GM18505 (cell line): ENCODE measurements at regions not wholly inside any gene's neighbourhood (a gene's known extent, or its start where the extent isn't known, plus 50 kb on each side); places are given as distances from the start of the nearest gene placed in this dataset.

Experiments
- ATAC-seq: cut with Tn5 transposase; IDR thresholded peaks from one replicate; pipeline ENCODE4 v1.9.1; 2021; ENCODE audit not compliant: unreplicated experiment
- POLR2A ChIP-seq: IDR thresholded peaks from 4 replicates; pipeline ENCODE4 v1.6.1; 2011; ENCODE audit warnings: borderline replicate concordance; ENCODE audit not compliant: insufficient read depth, insufficient read length; ENCODE audit errors: extremely low read depth

GRCh38 chr13:44764302-44764692 is 188.2 kb upstream of the TSC22D1 start:
- ATAC-seq, result no peak
- no peak for TF ChIP-seq POLR2A

GRCh38 chr13:44763615-44764301 is 187.6 kb upstream of the TSC22D1 start:
- ATAC-seq, result no peak
- TF ChIP-seq POLR2A, result no peak

GRCh38 chr13:44762911-44763310 is 186.8 kb upstream of the TSC22D1 start:
- ATAC-seq, result no peak
- no peak for TF ChIP-seq POLR2A

DNA sequence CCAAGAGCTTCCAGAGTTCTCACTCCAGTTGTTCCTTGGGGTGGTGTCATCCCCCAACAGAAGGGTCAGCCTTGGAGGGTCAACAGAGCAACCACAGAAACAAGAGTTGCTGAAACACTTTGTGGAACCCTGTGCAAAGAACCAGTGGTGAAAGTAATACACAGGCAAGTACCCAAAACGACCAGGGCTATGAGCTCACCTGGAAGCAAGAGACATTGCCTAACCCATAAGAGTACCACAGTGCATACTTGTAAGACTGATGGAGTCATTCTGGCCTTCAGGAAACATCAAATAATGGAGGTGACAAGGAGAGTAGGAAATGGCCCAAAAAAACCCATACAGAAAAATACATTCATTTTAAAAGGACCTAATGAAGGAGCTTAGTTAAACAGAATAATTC is 184.3 kb upstream of the TSC22D1 start:
- TF ChIP-seq POLR2A, result no peak
- no peak for ATAC-seq

DNA sequence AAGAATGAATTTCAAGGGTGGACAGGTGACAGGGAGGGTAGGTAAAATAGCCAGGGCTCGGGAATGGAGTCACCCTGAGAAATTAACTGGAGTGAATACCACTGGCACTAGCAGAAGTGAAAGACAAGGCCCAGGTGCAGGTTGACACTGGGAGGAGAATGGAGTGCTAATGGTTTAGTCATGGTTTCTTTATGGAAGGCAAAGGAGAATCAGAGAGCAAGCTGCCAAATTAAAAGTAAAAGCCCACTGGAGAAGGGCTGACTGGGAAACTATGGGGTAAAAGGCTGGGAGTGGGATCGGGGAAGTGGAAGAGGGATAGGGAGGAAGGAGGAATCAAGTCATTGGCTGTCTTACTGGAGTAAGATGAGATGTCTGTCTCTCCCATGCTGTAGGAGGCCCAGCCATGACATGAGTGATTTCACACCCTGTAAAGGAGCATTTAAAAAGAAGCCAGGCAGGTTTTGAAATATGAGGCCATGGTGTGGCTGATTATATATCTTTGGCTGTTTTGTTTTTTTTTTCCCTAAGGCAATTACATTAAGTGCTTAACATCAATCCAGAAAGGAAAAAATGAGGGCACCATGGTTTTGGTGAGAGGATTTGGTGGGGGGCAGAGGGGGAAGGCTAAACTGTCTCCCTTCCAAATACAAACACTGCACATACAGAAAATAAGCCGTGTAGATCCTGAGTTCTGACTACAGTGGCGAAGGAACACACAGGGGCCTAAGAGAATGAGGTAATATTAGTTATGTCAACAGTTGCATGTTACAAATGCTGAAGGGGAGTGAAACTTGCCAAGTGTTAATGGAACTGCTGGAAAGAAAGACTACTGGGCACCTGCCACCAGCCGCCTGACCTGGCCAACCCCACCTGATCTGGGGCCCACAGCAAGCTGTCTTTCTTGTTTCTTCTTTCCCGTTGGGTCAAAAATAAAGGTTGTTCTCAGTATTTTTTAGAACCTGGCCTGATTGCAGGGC is 183.5 kb upstream of the TSC22D1 start:
- no peak for ATAC-seq
- TF ChIP-seq POLR2A, result no peak

- no peak for TF ChIP-seq POLR2A
These were observed 182.7 kb upstream of the TSC22D1 start for GRCh38 chr13:44758630-44759383.

DNA sequence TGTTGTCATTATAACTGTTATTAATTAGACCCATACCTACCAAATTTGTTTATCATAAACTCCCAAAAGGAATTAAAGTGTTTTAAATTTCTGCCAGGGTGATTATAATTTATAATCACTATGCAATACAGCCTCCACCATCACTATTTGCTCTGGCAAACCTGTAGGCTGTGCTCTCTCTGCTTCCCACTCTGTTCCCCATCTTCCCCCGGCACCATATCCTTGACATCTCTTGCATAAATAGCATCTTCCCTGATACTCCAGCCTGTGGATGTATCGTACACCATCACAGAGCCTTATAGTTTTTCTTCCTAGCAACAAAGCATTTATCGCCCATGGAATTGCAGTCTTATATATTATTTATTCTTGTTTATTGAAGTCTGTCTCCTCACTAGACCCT is 181.5 kb upstream of the TSC22D1 start:
- no peak for ATAC-seq
- no peak for TF ChIP-seq POLR2A

More at GRCh38 chr13:44758630-44759383, 182.7 kb upstream of the TSC22D1 start:
- no peak for ATAC-seq

DNA sequence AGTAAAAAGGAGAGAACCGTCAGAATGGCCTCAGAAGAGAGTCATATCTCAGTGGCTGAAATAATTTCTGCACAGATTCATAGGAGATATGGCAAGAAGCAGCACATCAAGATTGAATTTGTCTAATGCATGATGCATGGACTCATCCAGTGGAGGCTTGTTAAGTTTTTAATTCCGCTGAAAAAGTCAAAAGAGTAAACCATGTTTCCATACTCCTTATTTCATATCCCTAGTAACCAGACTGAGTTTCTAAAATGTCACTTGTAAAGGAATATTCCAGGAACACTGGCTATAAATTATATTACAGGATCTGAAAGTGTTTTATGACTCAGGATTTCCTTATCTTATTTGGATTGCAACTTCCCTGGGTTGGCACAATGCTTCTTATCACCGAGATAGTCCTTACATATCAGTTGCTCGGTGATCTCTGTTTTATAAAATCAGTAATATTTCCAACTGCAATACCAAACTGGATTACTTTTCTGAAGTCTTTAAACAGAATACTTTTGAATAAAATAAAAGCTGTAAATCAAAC is 180.2 kb upstream of the TSC22D1 start:
- TF ChIP-seq POLR2A, result no peak
- no peak for ATAC-seq

- no peak for ATAC-seq
- TF ChIP-seq POLR2A, result no peak
These were observed 179.7 kb upstream of the TSC22D1 start for GRCh38 chr13:44755872-44756271.

- TF ChIP-seq POLR2A, result no peak
- ATAC-seq, result no peak
These were observed 176.0 kb upstream of the TSC22D1 start for GRCh38 chr13:44752164-44752563.

DNA sequence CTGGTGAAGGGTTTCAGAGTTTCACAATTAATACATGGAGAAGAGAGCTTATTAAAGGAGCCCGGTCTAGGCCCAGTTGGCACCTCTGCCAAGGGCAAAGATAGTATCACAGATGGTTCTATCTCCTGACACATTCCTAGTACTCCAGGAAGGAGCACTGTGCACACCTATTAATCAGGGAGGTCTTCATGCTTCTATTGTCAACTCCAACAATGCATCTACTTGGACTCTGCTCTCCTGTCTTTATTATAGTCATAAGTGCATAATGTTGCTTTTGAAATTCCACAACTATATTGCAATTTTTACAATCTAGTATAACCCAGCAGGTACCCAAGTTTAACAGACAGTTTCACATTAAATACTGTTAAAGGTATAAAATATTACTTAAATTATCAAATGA is 174.5 kb upstream of the TSC22D1 start:
- no peak for TF ChIP-seq POLR2A
- ATAC-seq, result no peak

GRCh38 chr13:44749906-44750305 is 173.8 kb upstream of the TSC22D1 start:
- no peak for ATAC-seq

DNA sequence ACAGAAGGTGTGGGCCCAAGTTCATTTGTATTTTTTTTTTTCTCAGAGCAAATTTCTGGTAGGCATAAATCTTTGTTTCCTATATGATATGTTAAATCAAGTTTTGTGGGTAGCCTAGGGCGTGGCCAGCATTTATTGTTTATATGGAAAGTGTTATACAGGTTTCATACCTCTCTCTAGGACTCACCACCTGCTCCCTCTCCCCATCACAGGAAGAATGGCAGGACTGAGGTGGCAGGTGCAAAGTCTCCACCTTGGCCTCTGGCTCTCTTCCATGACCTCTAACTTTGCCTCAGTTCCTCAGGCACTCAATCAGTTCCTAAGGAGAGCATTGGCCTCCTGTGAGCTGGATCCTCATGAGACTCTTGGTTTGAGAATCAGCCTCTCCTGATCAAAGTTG is 172.3 kb upstream of the TSC22D1 start:
- TF ChIP-seq POLR2A, result no peak
- no peak for ATAC-seq

More at GRCh38 chr13:44749906-44750305, 173.8 kb upstream of the TSC22D1 start:
- no peak for TF ChIP-seq POLR2A
